ENCODE measurements at regions not wholly inside any gene's neighbourhood (a gene's known extent, or its start where the extent isn't known, plus 50 kb on each side); places are given as distances from the start of the nearest gene placed in this dataset.

GRCh38 chrX:118218079-118218478 lies 101.5 kb upstream of the KLHL13 start:
- TF ChIP-seq CTCF (IDR thresholded peaks at IDR 0.05; ENCODE audit: insufficient read depth, low read depth, low read length), result no peak
- Histone ChIP-seq H3K27me3 (ENCODE audit: control insufficient read depth, insufficient read depth, low read length) (no peaks in the 10 kb centered on the region), H3K4me3 (ENCODE audit: low read depth, low read length) (no peak overlapping the region), H3K36me3 (ENCODE audit: control insufficient read depth, insufficient read depth, low read length) (no peaks in the 10 kb centered on the region)
- POLR2A ChIA-PET, result no interaction called here
- DNase-seq (ENCODE audit: low read depth), result no peak
- CTCF ChIA-PET, result no interaction called here

- no peak for DNase-seq (ENCODE audit: low read depth)
- no peak for TF ChIP-seq CTCF (IDR thresholded peaks at IDR 0.05; ENCODE audit: insufficient read depth, low read depth, low read length)
- ChIA-PET CTCF (no interaction called here), POLR2A (no interaction called here)
- no peaks in the 10 kb centered on the region for H3K27me3 ChIP-seq (ENCODE audit: control insufficient read depth, insufficient read depth, low read length)
- no peaks in the 10 kb centered on the region for H3K36me3 ChIP-seq (ENCODE audit: control insufficient read depth, insufficient read depth, low read length)
- no peak overlapping the region for H3K4me3 ChIP-seq (ENCODE audit: low read depth, low read length)
Measured at GRCh38 chrX:118218940-118219339, 102.3 kb upstream of the KLHL13 start.

GRCh38 chrX:118219866-118220265 lies 103.3 kb upstream of the KLHL13 start:
- CTCF ChIA-PET, result no interaction called here
- TF ChIP-seq CTCF (IDR thresholded peaks at IDR 0.05; ENCODE audit: insufficient read depth, low read depth, low read length), result no peak
- no peaks in the 10 kb centered on the region for H3K27me3 ChIP-seq (ENCODE audit: control insufficient read depth, insufficient read depth, low read length)

GRCh38 chrX:118220509-118220908 lies 103.9 kb upstream of the KLHL13 start:
- TF ChIP-seq CTCF (IDR thresholded peaks at IDR 0.05; ENCODE audit: insufficient read depth, low read depth, low read length), result no peak
- ChIA-PET CTCF (no interaction called here), POLR2A (no interaction called here)
- DNase-seq (ENCODE audit: low read depth), result no peak
- Histone ChIP-seq H3K27me3 (ENCODE audit: control insufficient read depth, insufficient read depth, low read length) (no peaks in the 10 kb centered on the region), H3K36me3 (ENCODE audit: control insufficient read depth, insufficient read depth, low read length) (no peaks in the 10 kb centered on the region), H3K4me3 (ENCODE audit: low read depth, low read length) (no peak overlapping the region)

More at GRCh38 chrX:118219866-118220265, 103.3 kb upstream of the KLHL13 start:
- DNase-seq (ENCODE audit: low read depth), result no peak
- no peak overlapping the region for H3K4me3 ChIP-seq (ENCODE audit: low read depth, low read length)
- POLR2A ChIA-PET, result no interaction called here
- H3K36me3 ChIP-seq (ENCODE audit: control insufficient read depth, insufficient read depth, low read length), result no peaks in the 10 kb centered on the region

- no peak for TF ChIP-seq CTCF (IDR thresholded peaks at IDR 0.05; ENCODE audit: insufficient read depth, low read depth, low read length)
- H3K4me3 ChIP-seq (ENCODE audit: low read depth, low read length), result no peak overlapping the region
- CTCF ChIA-PET, result interaction anchor here (0.6 kb wide), 1 partner anchor 14 kb away, joined by 4 read pairs; no protein-coding TSS in a partner anchor
- H3K36me3 ChIP-seq (ENCODE audit: control insufficient read depth, insufficient read depth, low read length), result no peaks in the 10 kb centered on the region
- no peaks in the 10 kb centered on the region for H3K27me3 ChIP-seq (ENCODE audit: control insufficient read depth, insufficient read depth, low read length)
- POLR2A ChIA-PET, result interaction anchor here (0.6 kb wide), 1 partner anchor 64 kb away, joined by 3 read pairs; no protein-coding TSS in a partner anchor
- no peak for DNase-seq (ENCODE audit: low read depth)
Measured at GRCh38 chrX:118221270-118221669, 104.7 kb upstream of the KLHL13 start.

Data from BJ (cell line).